CD4-positive, alpha-beta T cell treated with Interleukin-12 subunit alpha and Interleukin-12 subunit beta, for 1 hour (primary cell): ENCODE measurements at regions not wholly inside any gene's neighbourhood (a gene's known extent, or its start where the extent isn't known, plus 50 kb on each side); places are given as distances from the start of the nearest gene placed in this dataset.

Source experiments
- DNase-seq: peaks from one replicate; pipeline ENCODE4 v3.0.0-alpha.2; 2020

DNA sequence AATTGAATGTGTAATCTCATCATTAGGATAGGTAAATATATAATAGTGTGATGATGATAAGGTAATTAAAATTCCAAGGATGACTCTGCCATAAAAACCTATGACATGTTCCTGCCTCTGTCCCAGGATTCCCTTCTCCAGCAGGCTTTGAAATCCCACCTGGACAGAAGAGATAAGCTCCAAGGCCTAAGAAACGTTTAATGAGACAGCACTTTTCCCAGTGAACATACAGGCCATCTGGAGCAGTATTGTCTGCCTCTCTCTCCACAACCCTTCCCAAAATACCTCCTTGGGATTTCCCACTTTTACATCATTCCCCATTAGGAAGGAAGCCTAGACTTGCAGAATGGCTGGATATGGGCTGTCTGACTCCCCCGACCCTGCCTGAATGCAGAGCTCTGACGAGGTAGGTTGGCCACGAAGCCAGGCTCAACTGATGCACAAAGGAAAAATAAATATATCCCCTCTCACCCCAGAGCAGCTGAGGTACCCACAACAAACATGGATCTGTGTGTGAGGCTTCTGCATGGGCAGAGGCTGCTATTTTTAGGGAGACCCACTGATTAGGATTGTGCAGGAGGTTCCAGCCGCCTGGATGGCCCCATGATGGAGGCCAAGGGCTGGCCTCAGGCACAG lies 71.0 kb downstream of the TMPRSS5 start:
- DNase-seq = no peak

DNA sequence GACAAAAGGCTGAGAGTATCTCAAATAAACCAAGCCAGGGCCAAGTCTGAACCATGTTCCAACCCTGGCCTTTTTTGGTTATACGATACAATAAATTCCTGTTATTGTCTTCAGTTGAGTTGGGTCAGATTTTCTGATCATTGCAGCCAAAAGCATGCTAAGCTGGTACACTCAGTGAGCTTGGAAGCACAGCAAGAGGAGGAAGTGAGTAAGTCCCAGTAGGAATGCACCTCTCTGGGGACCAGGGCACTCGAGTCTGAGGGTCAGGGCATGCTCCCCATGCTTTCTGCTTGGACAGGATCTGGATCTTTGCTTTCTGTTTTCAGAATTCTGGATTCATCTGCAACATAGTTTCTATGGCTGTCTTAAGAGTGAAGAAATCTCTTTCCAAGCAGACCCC lies 73.1 kb downstream of the TMPRSS5 start:
- no peak for DNase-seq

DNA sequence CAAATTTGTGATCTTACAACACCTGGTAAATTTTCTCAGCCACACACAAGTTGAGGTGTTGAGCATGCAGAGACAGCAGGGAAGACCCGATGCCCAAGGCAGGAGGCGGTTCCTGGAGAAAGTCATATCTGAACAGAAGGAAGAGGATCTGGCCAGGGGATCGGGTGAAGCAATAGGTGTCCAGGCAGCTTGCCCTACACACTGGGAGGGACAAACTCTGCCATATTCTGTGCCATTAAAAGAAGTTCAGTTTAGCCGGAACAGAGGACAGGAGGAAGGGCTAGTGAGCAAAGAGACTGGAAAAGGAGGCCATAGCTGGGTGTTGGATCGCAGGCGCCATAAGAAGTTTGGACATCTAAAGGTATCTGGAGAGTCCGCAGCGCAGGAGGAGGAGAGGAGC lies 76.5 kb downstream of the TMPRSS5 start:
- no peak for DNase-seq

DNA sequence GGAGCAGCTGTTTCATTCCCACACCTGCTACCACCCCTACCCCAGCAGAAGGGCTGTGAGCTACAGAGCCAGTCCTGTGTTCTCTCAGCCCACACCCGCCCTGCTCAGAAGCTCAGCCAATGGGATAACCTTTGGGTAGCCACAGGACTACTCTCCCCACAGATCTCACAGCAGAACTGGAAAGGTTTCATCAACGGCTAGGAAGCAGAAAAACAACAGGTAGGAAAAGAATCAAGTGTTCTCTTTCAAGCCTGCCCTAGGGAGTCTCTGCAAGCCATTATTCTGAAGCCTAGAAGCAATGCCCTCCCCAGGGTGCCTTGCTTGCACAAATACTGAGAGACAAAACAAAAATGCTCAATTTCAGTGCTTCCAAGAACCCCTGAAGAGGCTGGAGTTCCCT lies 77.2 kb downstream of the TMPRSS5 start:
- DNase-seq = no peak

DNA sequence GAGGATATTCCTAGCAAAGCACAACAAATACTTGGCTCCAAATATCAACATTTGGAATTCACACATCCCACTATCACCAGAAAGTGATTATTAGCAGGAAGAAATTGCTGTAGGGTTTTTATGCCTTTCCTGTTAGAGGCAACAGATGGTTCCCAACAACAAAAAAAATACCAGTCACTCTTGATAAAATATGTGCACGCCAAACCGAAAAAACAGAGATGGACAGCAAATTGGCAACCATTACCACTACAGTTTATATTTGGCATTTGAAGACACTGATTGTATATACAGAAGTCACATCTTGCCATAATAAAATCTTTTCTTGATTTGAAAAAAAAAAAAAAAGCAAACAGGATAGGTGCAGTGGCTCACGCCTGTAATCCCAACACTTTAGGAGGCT lies 78.2 kb downstream of the TMPRSS5 start:
- DNase-seq = no peak

DNA sequence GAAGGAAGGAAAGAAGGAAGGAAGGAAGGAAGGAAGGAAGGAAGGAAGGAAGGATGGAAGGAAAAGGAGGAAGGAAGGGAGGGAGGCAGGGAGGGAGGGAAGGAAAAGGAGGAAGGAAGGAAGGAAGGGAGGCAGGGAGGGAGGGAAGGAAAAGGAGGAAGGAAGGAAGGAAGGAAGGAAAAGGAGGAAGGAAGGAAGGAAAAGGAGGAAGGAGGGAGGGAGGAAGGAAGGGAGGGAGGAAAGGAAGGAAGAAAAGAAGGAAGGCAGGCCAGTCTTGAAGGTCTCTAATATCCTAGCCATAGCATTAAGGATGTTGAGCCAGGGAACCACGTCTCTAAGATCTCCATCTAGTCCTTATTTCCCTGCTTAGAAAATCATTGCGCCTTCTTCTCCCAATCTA lies 78.8 kb downstream of the TMPRSS5 start:
- no peak for DNase-seq

DNA sequence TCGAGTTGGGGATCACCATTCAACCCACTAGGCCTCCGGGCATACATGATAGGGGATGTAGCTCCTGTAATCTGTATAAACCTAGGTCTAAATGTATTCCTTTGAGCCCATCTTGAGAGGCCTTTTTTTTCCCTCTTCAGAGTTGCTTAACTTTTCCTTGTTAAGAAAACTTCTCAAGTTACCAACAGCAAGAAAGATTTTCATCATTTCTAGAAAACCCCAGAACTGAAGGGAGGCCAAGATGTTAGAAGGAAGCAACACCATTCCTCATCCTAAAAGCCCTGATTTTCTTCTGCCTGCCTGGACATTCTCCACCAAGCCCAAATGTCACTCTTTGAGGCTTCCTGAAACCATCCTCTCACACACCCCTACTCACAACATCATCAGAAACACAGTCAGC lies 79.4 kb downstream of the TMPRSS5 start:
- no peak for DNase-seq

DNA sequence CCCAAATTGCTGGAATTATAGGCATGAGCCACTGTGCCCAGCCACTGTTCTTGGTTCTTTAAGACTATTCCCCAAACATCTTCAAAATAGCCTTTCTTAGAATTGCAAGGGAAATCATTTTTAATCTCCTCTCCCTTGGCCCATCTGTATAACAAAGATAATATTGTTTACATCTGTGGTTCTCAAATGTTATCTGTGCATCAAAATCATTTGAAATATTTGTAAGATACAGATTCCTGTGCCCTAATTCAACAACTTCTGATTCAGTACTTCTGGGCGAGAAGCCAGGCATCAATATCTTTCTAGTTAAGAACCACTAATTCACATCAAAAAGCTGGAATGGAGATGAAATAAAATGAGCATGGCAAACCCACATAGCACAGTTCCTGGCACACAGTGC lies 83.0 kb downstream of the TMPRSS5 start:
- DNase-seq = no peak

DNA sequence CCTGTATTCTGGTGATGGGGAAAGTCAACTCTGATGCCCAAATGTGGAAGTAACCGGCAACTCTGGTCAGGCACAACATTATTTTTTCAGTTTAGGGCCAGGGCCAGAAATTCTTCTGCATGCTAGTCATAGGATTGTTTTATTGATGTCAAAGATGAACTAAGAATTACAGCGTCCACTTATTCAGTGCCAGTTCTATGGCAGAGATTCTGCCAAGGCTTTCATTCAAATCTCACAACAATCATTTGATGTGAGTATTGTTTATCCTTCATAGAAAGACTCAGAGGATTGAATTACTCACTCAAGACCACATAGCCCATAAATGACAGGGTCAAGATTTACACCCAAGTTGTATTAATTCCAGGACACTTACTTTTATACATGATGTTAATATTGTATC lies 87.7 kb downstream of the TMPRSS5 start:
- no peak for DNase-seq

DNA sequence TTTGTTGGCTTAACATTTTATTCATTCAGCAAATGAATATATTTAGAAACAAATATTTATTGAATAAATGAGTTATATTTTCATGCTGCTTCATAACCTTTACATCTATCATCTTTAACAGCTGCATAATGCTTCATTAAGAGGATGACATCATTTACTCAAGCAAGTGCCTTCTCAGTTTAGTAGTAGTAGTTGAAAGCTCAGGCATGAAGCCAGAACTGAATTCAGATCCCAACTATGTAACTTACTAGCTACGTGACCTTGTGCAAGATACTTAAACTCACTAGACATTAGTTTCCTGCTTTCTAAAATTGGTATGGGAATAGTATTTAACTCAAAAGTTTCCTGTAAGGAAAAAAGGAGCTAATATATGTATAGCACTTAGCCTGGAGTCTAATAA lies 90.3 kb downstream of the TMPRSS5 start:
- no peak for DNase-seq

DNA sequence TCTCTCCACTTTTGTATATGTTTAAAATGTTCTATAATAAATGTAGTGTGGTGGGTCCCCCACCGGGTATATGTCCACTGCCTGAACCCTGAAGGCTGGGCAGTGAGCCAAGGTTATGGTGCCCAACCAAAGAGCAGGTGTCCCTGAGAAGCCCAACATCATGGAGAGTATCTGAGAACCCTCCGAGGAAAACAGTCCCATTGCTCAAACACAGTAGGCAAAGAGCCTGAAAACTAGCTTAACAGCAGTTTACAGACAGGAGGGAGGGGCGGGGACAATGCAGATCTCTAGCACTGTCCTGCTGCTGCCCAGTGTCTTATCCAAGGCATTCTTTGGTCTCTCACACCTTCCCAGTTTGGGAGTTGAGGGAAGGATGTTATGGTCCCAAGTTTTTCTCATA lies 91.0 kb downstream of the TMPRSS5 start:
- DNase-seq = no peak

DNA sequence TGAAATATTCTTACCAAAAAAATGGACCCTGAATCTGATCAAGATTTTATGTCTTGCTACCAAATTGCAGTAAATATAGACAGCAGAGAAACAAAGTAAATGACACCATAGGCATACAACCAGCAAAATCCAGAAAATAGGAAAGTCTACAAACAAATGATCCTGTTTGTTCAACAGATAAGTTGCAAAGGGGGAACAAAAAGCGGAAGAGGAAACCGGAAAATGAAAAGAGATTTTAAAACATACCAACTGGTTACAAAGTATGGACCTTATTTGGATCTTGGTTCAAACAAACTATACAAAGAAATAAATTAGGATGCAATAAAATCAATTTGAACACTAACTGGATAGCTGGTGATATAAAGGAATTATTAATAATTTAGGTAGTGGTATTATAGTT lies 92.0 kb downstream of the TMPRSS5 start:
- DNase-seq = no peak

DNA sequence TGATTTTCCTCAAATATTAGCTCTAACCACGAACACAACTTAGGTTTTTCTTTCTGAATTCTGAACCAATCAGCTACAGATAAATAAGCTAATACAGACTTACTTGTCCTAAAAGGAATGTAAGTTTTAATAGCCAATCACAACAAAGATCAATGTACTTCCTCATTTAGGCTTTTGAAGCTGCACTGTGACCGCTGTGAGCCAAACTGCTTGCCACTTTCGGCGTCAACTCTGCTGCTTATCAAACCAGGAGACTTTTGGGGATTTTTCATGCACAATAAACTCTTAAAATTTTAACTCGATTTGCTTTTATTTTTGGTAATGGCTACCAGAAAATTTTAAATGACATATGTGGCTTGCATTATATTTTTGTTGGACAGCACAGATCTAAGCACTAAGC lies 92.5 kb downstream of the TMPRSS5 start:
- no peak for DNase-seq

DNA sequence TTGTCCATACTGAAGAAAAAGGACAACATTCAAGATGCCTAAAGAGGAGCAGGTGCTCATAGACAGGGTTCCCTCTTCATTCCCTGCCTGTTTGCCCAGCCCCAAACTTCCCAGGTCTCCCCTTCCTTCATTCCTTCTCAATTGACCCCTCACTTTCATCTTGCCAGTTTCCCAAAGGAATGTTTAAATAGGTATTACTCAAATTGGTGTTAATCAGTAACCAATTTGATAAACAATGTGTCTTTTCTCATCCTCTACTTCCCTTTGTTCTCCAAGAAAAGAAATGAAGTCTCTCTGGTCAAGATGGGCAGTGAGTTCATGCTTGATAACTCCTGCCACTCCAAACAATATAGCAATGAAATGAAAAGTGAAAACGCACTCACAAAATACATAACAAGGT lies 101.9 kb downstream of the TMPRSS5 start:
- no peak for DNase-seq

DNA sequence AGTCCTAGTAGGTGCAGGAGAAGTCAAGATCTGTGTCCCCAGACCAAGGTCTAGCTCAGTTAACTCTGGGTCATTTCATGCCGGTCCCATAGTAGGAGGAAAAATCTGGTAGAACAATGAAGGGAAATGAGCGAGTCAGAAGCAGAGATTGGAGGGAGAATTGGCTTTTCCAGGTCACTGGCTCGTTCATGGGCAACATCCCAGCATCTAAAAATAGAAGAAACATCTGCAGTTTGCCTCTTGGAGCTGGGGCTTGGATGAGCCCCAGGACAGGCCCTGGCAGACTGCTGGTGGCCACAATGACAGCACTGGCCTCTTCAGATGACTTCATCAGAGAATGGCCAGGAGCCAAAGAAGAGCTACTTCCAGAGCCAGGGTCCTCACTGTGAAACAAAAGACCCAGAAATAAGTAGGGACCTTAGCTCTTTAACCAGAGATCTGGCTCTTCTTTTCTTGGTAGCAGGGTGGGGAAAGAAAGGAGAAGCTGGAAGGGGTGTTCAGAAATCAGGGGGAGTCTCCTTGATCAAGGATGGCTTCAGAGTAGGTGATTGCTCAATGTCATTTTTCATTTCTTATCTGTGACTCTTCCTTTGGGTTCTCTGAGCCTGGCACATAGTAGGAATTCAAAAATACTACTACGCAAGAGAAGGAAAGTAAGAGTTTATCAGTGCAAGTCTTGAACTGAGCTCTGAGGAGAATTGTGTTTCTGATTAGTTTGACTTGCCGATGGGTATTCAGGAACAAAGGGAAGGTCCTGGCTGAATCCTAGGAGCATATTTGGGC lies 102.6 kb downstream of the TMPRSS5 start:
- DNase-seq = no peak

DNA sequence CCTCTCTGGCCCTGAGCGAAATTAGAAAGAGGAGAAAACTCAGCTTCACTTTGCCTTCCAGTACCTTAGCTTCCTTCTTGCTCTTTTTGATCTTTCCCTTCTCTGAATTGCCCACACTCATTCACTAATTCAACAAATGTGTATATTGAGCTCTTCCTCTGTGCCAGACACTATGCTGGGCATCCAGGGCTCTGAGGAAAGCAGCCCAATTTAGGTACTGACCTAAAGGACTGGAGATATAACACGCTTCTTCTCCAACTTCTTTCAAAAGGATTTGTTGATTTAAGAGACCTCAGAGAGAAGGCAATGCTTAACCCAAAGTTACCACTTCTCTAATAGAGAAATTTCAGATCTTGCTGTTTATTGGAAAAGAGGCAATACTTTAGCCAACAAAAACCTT lies 103.6 kb downstream of the TMPRSS5 start:
- no peak for DNase-seq

DNA sequence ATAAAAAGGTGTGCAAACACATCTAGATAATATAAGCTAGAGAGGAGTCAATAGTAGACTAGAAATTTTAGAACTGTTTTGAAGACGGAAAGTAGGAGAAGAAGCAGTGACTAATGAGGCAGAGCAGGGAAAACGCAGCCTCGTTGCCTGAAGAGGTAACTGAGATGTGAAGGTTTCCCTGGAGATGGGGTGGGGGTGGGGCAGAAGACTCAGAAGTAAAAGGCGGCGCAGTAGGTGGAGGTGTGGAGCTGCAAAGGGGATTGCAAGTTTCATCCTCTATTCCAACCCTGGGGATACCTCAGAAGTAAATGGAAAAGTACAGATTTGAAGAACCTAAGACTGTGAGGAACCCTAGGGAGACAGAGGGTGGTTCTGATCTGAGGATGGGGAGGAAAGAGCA lies 109.5 kb downstream of the TMPRSS5 start:
- no peak for DNase-seq

DNA sequence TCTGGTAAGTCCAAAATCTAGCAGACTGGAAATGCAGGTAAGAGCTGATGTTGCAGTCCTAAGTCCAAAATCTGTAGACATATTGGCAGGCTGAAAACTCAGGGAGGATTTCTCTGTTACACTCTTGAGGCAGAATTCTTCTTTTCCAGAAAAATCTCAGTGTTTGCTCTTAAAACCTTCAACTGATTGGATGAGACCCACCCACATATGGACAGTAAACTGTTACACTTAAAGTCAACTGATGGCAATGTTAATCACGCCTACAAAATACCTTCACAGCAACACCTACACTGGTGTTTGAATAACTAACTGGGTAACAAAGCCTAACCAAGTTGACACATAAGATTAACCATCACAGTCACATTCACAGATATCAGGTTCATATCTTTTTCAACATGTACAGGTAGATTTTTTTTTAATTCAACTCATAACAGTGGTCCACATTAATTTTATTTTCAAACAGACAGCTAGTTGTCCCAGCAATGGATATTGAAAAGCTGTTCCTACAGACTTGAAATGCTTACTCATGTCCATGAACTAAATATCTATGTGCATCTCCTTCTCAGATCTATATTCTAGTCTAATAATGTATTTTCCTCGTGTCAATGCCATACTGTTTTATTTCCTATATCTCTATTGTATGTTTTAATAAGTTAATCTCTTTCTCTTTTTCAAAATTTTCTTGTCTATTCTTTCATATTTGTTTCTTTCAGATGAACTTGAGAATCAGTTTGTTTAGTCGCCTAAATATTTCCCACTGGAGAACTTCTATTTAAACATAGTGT lies 110.1 kb downstream of the TMPRSS5 start:
- no peak for DNase-seq

DNA sequence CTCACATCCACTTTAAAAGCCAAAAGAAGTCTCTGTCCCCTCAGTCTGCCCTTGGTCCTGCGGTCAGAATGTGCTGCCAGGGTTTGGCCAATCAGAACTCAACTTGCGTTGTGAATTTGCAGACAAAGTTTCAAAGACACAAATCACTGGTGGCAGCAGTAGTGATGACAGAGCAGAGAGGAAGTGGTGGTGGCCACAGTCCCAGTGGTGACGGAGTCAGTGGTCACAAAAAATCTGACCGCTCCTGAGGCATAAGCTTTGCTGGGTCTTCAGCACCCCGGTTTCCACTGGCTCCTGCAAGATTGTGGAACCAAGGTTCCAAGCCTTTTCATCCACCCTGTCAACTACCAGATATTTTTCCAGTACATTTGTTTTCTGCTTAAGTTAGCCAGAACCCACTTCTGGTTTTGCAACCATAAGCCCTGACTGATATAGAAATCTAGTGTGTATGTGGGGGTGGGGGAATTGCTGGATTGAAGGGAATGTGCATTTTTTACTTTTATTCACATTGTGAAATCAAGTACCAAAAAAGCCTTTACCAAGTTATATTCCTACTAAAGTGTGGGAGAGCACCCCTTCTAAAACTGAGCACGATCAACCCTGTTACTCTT lies 112.3 kb downstream of the TMPRSS5 start:
- no peak for DNase-seq

DNA sequence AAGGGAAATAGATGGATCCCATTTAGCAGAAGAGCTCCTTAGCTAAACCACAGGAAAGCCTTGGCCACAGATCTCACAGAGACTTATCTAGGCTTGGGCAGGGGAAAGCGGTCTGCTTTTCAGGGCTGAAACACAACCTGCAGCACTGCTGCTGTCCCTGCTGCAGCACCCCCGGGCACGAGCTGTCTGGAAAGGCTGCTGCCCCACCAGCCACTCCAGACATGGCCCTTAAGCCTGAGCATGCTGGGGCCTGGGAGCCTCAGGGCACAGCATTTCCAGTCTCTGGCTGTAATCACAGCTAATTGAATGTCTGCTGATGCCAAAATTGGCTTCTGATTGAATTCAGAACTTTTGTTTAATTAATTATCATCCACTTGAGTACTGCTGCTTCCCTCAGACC lies 115.0 kb downstream of the TMPRSS5 start:
- DNase-seq = no peak

DNA sequence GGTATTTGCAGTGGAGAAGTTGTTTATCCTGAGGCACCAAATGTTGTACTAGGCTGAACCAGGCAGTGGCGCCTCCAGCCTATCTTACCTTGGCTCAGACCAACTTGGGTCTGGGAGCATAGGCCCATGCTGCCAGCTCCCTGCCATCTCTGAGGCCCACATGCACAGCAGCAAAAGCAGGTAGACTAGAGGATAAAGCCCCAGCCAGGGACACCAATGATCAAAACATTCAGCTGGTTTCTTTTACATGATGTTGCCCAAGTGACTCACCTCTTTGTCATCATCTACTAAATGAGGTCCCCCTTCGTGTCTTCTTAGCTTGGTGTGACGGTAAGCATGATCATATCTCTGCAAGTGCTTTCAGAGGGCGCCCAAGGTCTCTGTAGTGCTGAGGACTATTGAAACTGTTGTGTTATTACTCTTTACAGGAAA lies 112.1 kb upstream of the DRD2 start:
- DNase-seq = no peak

DNA sequence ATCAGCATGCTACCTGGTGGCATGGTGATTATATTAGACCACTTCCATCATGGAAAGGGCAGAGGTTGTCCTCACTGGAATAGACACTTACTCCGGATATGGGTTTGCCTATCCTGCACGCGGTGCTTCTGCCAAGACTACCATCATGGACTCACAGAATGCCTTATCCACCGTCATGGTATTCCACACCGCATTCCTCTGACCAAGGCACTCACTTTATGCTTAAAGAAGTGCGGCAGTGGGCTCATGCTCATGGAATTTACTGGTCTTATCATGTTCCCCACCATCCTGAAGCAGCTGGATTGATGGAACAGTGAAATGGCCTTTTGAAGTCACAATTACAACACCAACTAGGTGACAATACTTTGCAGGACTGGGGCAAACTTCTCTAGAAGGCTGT lies 109.2 kb upstream of the DRD2 start:
- no peak for DNase-seq

DNA sequence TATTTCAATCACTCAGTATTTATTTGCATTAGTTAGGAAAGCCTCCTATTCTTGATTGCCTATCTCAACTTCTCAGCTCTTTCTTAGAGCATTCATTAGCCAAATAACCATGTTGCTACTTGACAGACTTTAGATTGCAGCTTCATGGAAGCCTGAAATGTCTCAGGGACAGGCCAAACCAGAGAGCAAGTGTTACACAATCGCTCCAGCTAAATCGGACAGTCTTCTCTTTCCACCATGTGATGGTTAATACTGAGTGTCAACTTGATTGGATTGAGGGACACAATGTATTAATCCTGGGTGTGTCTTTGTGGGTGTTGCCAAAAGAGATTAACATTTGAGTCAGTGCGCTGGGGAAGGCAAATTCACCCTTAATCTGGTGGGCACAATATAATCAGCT lies 106.5 kb upstream of the DRD2 start:
- DNase-seq = no peak
